Stomach (tissue), 4 donors: ENCODE measurements at regions not wholly inside any gene's neighbourhood (a gene's known extent, or its start where the extent isn't known, plus 50 kb on each side); places are given as distances from the start of the nearest gene placed in this dataset.

Experiments
- CTCF ChIP-seq, 7 experiments: fragments of 450-650 bp in 4 of 7; fragments of 200-600 bp in 3 of 7; sonication (generic) in 3 of 7; IDR thresholded peaks; one replicate each; pipeline ENCODE4 v1.5.1; 2016 to 2019; ENCODE audit warnings: antibody characterized with exemption in 7 of 7, control low read depth in 2 of 7, mild to moderate bottlenecking in 1 of 7
- EP300 ChIP-seq: sonication (generic); formaldehyde crosslinking; IDR thresholded peaks from one replicate; pipeline ENCODE4 v1.6.1; 2017; ENCODE audit warnings: antibody characterized with exemption
- POLR2AphosphoS5 ChIP-seq, 3 donors: sonication (generic); formaldehyde crosslinking; IDR thresholded peaks; one replicate each; pipeline ENCODE4 v1.6.1; 2016; ENCODE audit warnings: antibody characterized with exemption in 3 of 3

GRCh38 chr7:148474481-148475025 lies 116.0 kb upstream of the C7orf33 start:
- TF ChIP-seq CTCF (IDR thresholded peaks at IDR 0.05): no peak
- no peak for TF ChIP-seq EP300
- no peak for TF ChIP-seq POLR2AphosphoS5 (IDR thresholded peaks at IDR 0.05)
